ENCODE measurements at regions not wholly inside any gene's neighbourhood (a gene's known extent, or its start where the extent isn't known, plus 50 kb on each side); places are given as distances from the start of the nearest gene placed in this dataset.

DNA sequence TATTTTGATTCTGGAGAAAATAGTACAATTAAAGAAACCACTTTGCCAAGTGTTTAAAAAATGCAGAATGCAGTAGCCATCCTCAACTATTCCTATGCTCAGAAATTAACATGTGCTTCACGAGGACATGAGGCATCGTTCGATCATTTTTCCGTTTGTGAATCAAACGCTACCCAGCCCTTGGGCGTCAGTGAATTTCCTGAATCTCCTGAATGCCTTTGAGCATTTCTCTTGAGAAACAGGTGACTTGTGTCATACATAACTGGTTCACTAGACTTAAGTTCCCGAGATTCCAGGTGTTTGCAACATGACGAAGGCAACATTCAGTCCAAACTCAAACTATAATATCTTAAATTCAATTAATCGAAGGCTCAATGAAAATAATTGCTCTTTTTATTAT, 110.0 kb upstream of the ALKAL2 start:
- TF ChIP-seq, protein P1, sequence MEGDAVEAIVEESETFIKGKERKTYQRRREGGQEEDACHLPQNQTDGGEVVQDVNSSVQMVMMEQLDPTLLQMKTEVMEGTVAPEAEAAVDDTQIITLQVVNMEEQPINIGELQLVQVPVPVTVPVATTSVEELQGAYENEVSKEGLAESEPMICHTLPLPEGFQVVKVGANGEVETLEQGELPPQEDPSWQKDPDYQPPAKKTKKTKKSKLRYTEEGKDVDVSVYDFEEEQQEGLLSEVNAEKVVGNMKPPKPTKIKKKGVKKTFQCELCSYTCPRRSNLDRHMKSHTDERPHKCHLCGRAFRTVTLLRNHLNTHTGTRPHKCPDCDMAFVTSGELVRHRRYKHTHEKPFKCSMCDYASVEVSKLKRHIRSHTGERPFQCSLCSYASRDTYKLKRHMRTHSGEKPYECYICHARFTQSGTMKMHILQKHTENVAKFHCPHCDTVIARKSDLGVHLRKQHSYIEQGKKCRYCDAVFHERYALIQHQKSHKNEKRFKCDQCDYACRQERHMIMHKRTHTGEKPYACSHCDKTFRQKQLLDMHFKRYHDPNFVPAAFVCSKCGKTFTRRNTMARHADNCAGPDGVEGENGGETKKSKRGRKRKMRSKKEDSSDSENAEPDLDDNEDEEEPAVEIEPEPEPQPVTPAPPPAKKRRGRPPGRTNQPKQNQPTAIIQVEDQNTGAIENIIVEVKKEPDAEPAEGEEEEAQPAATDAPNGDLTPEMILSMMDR (IDR thresholded peaks at IDR 0.05) = no peak
- TF ChIP-seq POLR2A (IDR thresholded peaks at IDR 0.05) = no peak

Data from body of pancreas (tissue), 4 donors.